ENCODE measurements at regions not wholly inside any gene's neighbourhood (a gene's known extent, or its start where the extent isn't known, plus 50 kb on each side); places are given as distances from the start of the nearest gene placed in this dataset.
A peak's percentile ranks its signal among the peaks of the same experiment; 100 is the strongest.

- no peaks in the 10 kb centered on the region for H3K9me3 ChIP-seq (replicated peaks in 1 of 2; ENCODE audit: control insufficient read depth in 1 of 2, insufficient read depth in 1 of 2, low read length in 2 of 2)
- intact Hi-C loops (cut with micrococcal nuclease): no loop called here
- H3K4me1 Mint-ChIP-seq: peaks cover 33% of the 10 kb centered on the region
- H3K79me2 ChIP-seq (ENCODE audit: insufficient read depth, low read length): no peaks in the 10 kb centered on the region
- H3K4me3 Mint-ChIP-seq: no peak overlapping the region
- no peak overlapping the region for H2AFZ ChIP-seq (ENCODE audit: insufficient read depth, low read depth, low read length, poor library complexity, severe bottlenecking)
- H3K4me2 ChIP-seq (replicated peaks; ENCODE audit: extremely low read depth, low read length, poor library complexity, severe bottlenecking): no peak overlapping the region
- H3K36me3 Mint-ChIP-seq: no peaks in the 10 kb centered on the region
- no peak overlapping the region for H3K4me3 ChIP-seq (replicated peaks in 1 of 3; ENCODE audit: low read depth in 2 of 3, low read length in 3 of 3)
- no peaks in the 10 kb centered on the region for H3K27me3 ChIP-seq (ENCODE audit: control insufficient read depth in 2 of 2, insufficient read depth in 2 of 2, low read length in 2 of 2)
- WGBS (ENCODE audit: insufficient coverage): 50% methylated on average over 1 of the region's 1 CpG
- no peaks in the 10 kb centered on the region for H4K20me1 ChIP-seq (ENCODE audit: insufficient read depth, low read length)
- no peak for DNase-seq
- H3K27ac Mint-ChIP-seq: no peak overlapping the region
- H3K27ac ChIP-seq (ENCODE audit: low read depth in 1 of 2, low read length in 2 of 2): no peak overlapping the region
- TF ChIP-seq CTCF (IDR thresholded peaks at IDR 0.05): no peak
- peaks cover 0 to 2% (median 2%) of the 10 kb centered on the region in 3 donors for H3K27me3 Mint-ChIP-seq (ENCODE audit: low read depth in 3 of 3)
- H3K9ac ChIP-seq (ENCODE audit: insufficient read depth, low read length, poor library complexity, severe bottlenecking): no peak overlapping the region
- peaks cover 14 to 30% of the 10 kb centered on the region in 2 donors for H3K4me1 ChIP-seq (ENCODE audit: control insufficient read depth in 1 of 2, insufficient read depth in 2 of 2, low read length in 2 of 2)
- no peaks in the 10 kb centered on the region for H3K36me3 ChIP-seq (replicated peaks in 1 of 2; ENCODE audit: control insufficient read depth in 1 of 2, insufficient read depth in 2 of 2, low read length in 2 of 2)
- peaks cover 0 to 2% (median 0%) of the 10 kb centered on the region in 7 donors for H3K9me3 Mint-ChIP-seq
Observed at GRCh38 chr11:8796941-8797340, 114.0 kb upstream of the AKIP1 start.

GRCh38 chr11:8799273-8799672, 111.7 kb upstream of the AKIP1 start:
- Histone ChIP-seq H4K20me1 (ENCODE audit: insufficient read depth, low read length) (no peaks in the 10 kb centered on the region), H3K4me2 (replicated peaks; ENCODE audit: extremely low read depth, low read length, poor library complexity, severe bottlenecking) (no peak overlapping the region), H3K27ac (ENCODE audit: low read depth in 1 of 2, low read length in 2 of 2) (no peak overlapping the region), H3K36me3 (replicated peaks in 1 of 2; ENCODE audit: control insufficient read depth in 1 of 2, insufficient read depth in 2 of 2, low read length in 2 of 2) (no peaks in the 10 kb centered on the region), H3K9me3 (replicated peaks in 1 of 2; ENCODE audit: control insufficient read depth in 1 of 2, insufficient read depth in 1 of 2, low read length in 2 of 2) (no peaks in the 10 kb centered on the region), H3K9ac (ENCODE audit: insufficient read depth, low read length, poor library complexity, severe bottlenecking) (no peak overlapping the region), H3K4me3 (replicated peaks in 1 of 3; ENCODE audit: low read depth in 2 of 3, low read length in 3 of 3) (no peak overlapping the region), H3K79me2 (ENCODE audit: insufficient read depth, low read length) (no peaks in the 10 kb centered on the region), H3K4me1 (ENCODE audit: control insufficient read depth in 1 of 2, insufficient read depth in 2 of 2, low read length in 2 of 2) (peaks cover 3 to 17% of the 10 kb centered on the region in 2 donors), H3K27me3 (ENCODE audit: control insufficient read depth in 2 of 2, insufficient read depth in 2 of 2, low read length in 2 of 2) (no peaks in the 10 kb centered on the region), H2AFZ (ENCODE audit: insufficient read depth, low read depth, low read length, poor library complexity, severe bottlenecking) (no peak overlapping the region)
- no peak for DNase-seq
- intact Hi-C loops (cut with micrococcal nuclease): no loop called here
- no peaks in the 10 kb centered on the region for H3K36me3 Mint-ChIP-seq
- 92% methylated on average over 2 of the region's 2 CpGs for WGBS (ENCODE audit: insufficient coverage)
- peak overlapping the region in 1 of 7 donors; percentile 64 for H3K27ac Mint-ChIP-seq
- no peak for TF ChIP-seq CTCF (IDR thresholded peaks at IDR 0.05)
- H3K27me3 Mint-ChIP-seq (ENCODE audit: low read depth in 3 of 3): peaks cover 0 to 2% (median 2%) of the 10 kb centered on the region in 3 donors
- H3K4me1 Mint-ChIP-seq: peaks cover 19% of the 10 kb centered on the region
- peaks cover 0 to 2% (median 0%) of the 10 kb centered on the region in 7 donors for H3K9me3 Mint-ChIP-seq
- no peak overlapping the region for H3K4me3 Mint-ChIP-seq

Data from CD14-positive monocyte (primary cell).